ENCODE measurements at regions not wholly inside any gene's neighbourhood (a gene's known extent, or its start where the extent isn't known, plus 50 kb on each side); places are given as distances from the start of the nearest gene placed in this dataset.

DNA sequence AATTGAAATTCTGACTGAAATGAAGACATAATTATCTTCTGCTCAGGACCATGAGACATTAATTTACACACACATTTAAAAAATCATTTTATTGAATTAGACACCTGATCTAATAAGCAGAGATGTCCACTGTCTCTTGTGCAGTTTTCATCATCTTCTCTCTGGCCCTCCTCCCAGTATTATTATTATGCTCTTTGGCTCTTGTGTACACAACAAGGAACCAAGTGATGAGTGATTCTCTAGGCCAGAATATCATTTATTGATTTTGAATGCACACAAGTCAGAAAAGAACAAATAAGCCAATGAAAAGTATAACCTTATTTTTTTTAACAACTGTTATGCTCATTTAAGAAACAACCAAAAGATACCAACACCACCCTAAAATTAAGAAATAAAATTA is 244.7 kb upstream of the KRR1 start:
- no peak overlapping the region for H4K5ac ChIP-seq (ENCODE audit: low read depth, low read length)
- dilution Hi-C loops (cut with HindIII; ENCODE audit: low sequenced_read_pairs, unreplicated experiment) = no loop called here
- no peaks in the 10 kb centered on the region for H3K36me3 ChIP-seq (ENCODE audit: control insufficient read depth, insufficient read depth, low read length)
- intact Hi-C loops (cut with micrococcal nuclease) = loop anchor here (5.0 to 10.0 kb wide), 2 partner anchors 36 to 119 kb away; no protein-coding TSS in a partner anchor
- H2BK120ac ChIP-seq (ENCODE audit: low read depth, low read length) = peak overlapping the region; percentile 28; the same call in 1 of the 2 replicates
- H2AK9ac ChIP-seq (replicated peaks; ENCODE audit: low read depth, low read length, poor library complexity) = no peak overlapping the region
- H2BK20ac ChIP-seq (ENCODE audit: low read depth, low read length) = peak overlapping the region; percentile 65; the same call in 1 of the 2 replicates
- no peak for DNase-seq
- peak overlapping the region in 1 of 2 experiments; percentile 4; a peak in 1 of 4 replicates for H4K8ac ChIP-seq (ENCODE audit: low read depth in 2 of 2, low read length in 2 of 2)
- peaks cover 2% of the 10 kb centered on the region for H3K9me1 ChIP-seq (ENCODE audit: insufficient read depth, low read length)
- no peak overlapping the region; the same call in 1 of the 2 replicates for H3K23ac ChIP-seq (ENCODE audit: low read depth, low read length)
- H4K20me1 ChIP-seq (ENCODE audit: insufficient read depth, low read length) = no peaks in the 10 kb centered on the region
- no peak overlapping the region for H3K9ac ChIP-seq (ENCODE audit: low read depth, low read length)
- in situ Hi-C loops (cut with MboI; ENCODE audit: low sequenced_read_pairs) = no loop called here
- H3K4me1 ChIP-seq (ENCODE audit: control insufficient read depth, insufficient read depth, low read length) = peaks cover 8% of the 10 kb centered on the region
- peak overlapping the region; percentile 25; the same call in 1 of the 2 replicates for H3K18ac ChIP-seq (ENCODE audit: low read depth, low read length)
- no peak overlapping the region for H2BK5ac ChIP-seq (ENCODE audit: low read depth, low read length, poor library complexity, severe bottlenecking)
- POLR2A ChIA-PET (ENCODE audit: unreplicated experiment) = no interaction called here
- no TSS peak for BruUV-seq (replicated peaks)
- H2AFZ ChIP-seq (replicated peaks; ENCODE audit: low read length, poor library complexity) = no peak overlapping the region
- CTCF ChIA-PET = interaction anchor here (0.6 kb wide), 1 partner anchor 269 kb away, joined by 3 read pairs; no protein-coding TSS in a partner anchor
- 0 out of 2 replicates have a peak overlapping the region, but pooled peaks have one; percentile 31 for H3K14ac ChIP-seq (replicated peaks; ENCODE audit: low read depth, low read length)
- no peak overlapping the region for H3K56ac ChIP-seq (ENCODE audit: extremely low read depth, insufficient read depth, low read length)
- no peak overlapping the region for H4K91ac ChIP-seq (ENCODE audit: insufficient read depth, low read depth, low read length)
- no peak overlapping the region for H2BK15ac ChIP-seq (ENCODE audit: low read depth, low read length)
- H2AK5ac ChIP-seq (ENCODE audit: low read depth, low read length) = no peak overlapping the region
- no peak overlapping the region for H3K4me2 ChIP-seq (ENCODE audit: low read depth, low read length)
- H3K79me1 ChIP-seq (ENCODE audit: low read depth in 1 of 2, low read length in 2 of 2) = peaks cover 0 to 9% of the 10 kb centered on the region in 2 experiments; a peak in 1 of 4 replicates
- H3K27ac ChIP-seq (ENCODE audit: insufficient read depth, low read length) = no peak overlapping the region
- H3K9me3 ChIP-seq (ENCODE audit: control insufficient read depth, insufficient read depth, low read length) = no peaks in the 10 kb centered on the region
- TF ChIP-seq SMC3 (IDR thresholded peaks at IDR 0.05; ENCODE audit: low read depth, low read length) = no peak
- TF ChIP-seq CHD1 (IDR thresholded peaks at IDR 0.05; ENCODE audit: low read depth, low read length) = no peak
- TF ChIP-seq POLR2A (IDR thresholded peaks at IDR 0.05; ENCODE audit: low read depth, low read length) = no peak
- TF ChIP-seq RCOR1 (IDR thresholded peaks at IDR 0.05; ENCODE audit: insufficient replicate concordance, low read length) = no peak
- no peak for TF ChIP-seq FOS (IDR thresholded peaks at IDR 0.05; ENCODE audit: low read depth, low read length)
- no peak for TF ChIP-seq ELK1 (IDR thresholded peaks at IDR 0.05; ENCODE audit: borderline replicate concordance, low read depth, low read length)
- no peak for TF ChIP-seq NFE2L2 (IDR thresholded peaks at IDR 0.05; ENCODE audit: low read depth, low read length)
- TF ChIP-seq MAFK (IDR thresholded peaks at IDR 0.05; ENCODE audit: low read depth, low read length) = no peak
- no peak for TF ChIP-seq CTCF (conservative IDR thresholded peaks at IDR 0.05; ENCODE audit: low read depth, low read length)
- TF ChIP-seq MXI1 (IDR thresholded peaks at IDR 0.05; ENCODE audit: borderline replicate concordance, low read depth, low read length) = no peak
- no peak for TF ChIP-seq RFX5 (IDR thresholded peaks at IDR 0.05; ENCODE audit: low read depth, low read length)
- no peak for TF ChIP-seq MAZ (IDR thresholded peaks at IDR 0.05; ENCODE audit: borderline replicate concordance, low read depth, low read length)
- TF ChIP-seq CEBPB (IDR thresholded peaks at IDR 0.05; ENCODE audit: low read depth, low read length) = no peak
- no peak for TF ChIP-seq RAD21 (IDR thresholded peaks at IDR 0.05; ENCODE audit: low read length)
- TF ChIP-seq BHLHE40 (IDR thresholded peaks at IDR 0.05; ENCODE audit: low read depth, low read length) = no peak
- no peaks in the 10 kb centered on the region for H3K27me3 ChIP-seq (ENCODE audit: control insufficient read depth, insufficient read depth, low read length)
- no peak for ATAC-seq (ENCODE audit: low read depth)
- H3K4me3 ChIP-seq (ENCODE audit: insufficient read depth, low read depth, low read length) = no peak overlapping the region
- peak overlapping the region; percentile 40; the same call in 1 of the 2 replicates for H3K4ac ChIP-seq (ENCODE audit: low read depth, low read length)
